ENCODE measurements at regions not wholly inside any gene's neighbourhood (a gene's known extent, or its start where the extent isn't known, plus 50 kb on each side); places are given as distances from the start of the nearest gene placed in this dataset.

DNA sequence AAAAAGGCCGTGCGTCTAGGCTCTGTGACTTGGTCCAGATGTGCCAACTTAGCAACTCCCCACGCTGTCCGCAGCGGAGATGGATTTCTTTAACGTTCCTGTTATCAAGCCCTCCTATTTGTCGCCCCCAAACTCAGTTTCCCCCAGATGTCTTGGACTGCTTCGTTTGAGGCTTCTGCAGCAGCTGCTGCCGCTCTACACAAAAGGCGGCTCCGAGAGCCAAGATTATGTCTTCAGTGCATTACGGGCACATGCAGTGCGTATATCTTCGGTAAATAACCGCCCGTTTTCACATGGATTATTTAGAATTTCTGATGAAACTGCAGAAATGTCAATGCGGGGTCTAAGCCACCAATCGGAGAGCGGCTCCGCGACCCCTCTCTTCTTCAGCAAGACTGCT is 240.6 kb upstream of the ZFHX3 start:
- H3K4me3 ChIP-seq (ENCODE audit: insufficient read depth, low read length) = no peak overlapping the region
- peak; percentile 29 for DNase-seq (ENCODE audit: insufficient read length, low spot score, missing footprints)

DNA sequence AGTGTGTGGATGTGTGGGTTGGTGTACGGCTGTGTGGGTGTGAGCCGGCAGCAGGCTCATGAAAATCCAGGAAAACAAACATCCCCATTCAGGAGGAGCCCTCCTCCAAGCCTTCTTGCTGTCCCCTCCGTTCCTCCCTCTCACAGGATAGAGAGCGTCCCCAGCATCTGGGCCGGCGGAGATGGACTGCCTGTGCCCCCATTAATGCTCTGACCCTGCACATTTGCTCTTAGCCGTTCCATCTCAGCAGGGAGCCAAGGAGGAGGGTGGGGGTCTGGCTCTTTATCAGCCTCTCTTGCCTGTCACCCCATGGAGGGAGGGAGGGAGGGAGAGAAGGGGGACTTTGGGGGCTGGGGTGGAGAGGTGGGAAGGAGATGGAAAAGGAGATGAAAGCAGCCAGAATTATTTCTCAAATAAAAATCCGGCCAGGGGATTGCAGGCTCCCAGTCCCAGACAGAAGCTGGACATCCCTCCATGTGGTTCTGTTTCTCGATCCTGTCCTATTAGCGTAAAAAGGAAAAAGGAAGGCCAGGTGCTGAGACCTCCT is 240.0 kb upstream of the ZFHX3 start:
- no peak overlapping the region for H2AFZ ChIP-seq (ENCODE audit: low read length)
- no peak overlapping the region for H3K4me3 ChIP-seq (ENCODE audit: insufficient read depth, low read length)
- H3K4me2 ChIP-seq (ENCODE audit: insufficient read depth, low read length) = no peak overlapping the region
- no peaks in the 10 kb centered on the region for H4K20me1 ChIP-seq (ENCODE audit: insufficient read depth, low read length)
- peaks cover 10% of the 10 kb centered on the region for H3K27me3 ChIP-seq (ENCODE audit: insufficient read depth, low read length)
- TF ChIP-seq, protein P1, sequence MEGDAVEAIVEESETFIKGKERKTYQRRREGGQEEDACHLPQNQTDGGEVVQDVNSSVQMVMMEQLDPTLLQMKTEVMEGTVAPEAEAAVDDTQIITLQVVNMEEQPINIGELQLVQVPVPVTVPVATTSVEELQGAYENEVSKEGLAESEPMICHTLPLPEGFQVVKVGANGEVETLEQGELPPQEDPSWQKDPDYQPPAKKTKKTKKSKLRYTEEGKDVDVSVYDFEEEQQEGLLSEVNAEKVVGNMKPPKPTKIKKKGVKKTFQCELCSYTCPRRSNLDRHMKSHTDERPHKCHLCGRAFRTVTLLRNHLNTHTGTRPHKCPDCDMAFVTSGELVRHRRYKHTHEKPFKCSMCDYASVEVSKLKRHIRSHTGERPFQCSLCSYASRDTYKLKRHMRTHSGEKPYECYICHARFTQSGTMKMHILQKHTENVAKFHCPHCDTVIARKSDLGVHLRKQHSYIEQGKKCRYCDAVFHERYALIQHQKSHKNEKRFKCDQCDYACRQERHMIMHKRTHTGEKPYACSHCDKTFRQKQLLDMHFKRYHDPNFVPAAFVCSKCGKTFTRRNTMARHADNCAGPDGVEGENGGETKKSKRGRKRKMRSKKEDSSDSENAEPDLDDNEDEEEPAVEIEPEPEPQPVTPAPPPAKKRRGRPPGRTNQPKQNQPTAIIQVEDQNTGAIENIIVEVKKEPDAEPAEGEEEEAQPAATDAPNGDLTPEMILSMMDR (IDR thresholded peaks at IDR 0.05; ENCODE audit: extremely low read depth, low read depth, low read length) = no peak
- H3K36me3 ChIP-seq (ENCODE audit: insufficient read depth, low read length) = no peaks in the 10 kb centered on the region
- H3K4me1 ChIP-seq (ENCODE audit: insufficient read depth, low read length) = no peaks in the 10 kb centered on the region
- no peaks in the 10 kb centered on the region for H3K79me2 ChIP-seq (ENCODE audit: insufficient read depth, low read length)
- no peak for DNase-seq (ENCODE audit: insufficient read length, low spot score, missing footprints)
- H3K9me3 ChIP-seq (ENCODE audit: low read depth, low read length) = no peaks in the 10 kb centered on the region
- H3K27ac ChIP-seq (ENCODE audit: low read depth, low read length) = no peak overlapping the region

More for the DNA sequence above, 240.6 kb upstream of the ZFHX3 start:
- H3K27ac ChIP-seq (ENCODE audit: low read depth, low read length) = no peak overlapping the region
- H3K27me3 ChIP-seq (ENCODE audit: insufficient read depth, low read length) = peaks cover 12% of the 10 kb centered on the region
- TF ChIP-seq, protein P1 (IDR thresholded peaks at IDR 0.05; ENCODE audit: extremely low read depth, low read depth, low read length) = no peak
- H3K36me3 ChIP-seq (ENCODE audit: insufficient read depth, low read length) = no peaks in the 10 kb centered on the region
- no peak overlapping the region for H2AFZ ChIP-seq (ENCODE audit: low read length)
- H3K4me1 ChIP-seq (ENCODE audit: insufficient read depth, low read length) = no peaks in the 10 kb centered on the region
- no peaks in the 10 kb centered on the region for H3K9me3 ChIP-seq (ENCODE audit: low read depth, low read length)
- H3K79me2 ChIP-seq (ENCODE audit: insufficient read depth, low read length) = no peaks in the 10 kb centered on the region
- H3K4me2 ChIP-seq (ENCODE audit: insufficient read depth, low read length) = no peak overlapping the region
- H4K20me1 ChIP-seq (ENCODE audit: insufficient read depth, low read length) = no peaks in the 10 kb centered on the region

DNA sequence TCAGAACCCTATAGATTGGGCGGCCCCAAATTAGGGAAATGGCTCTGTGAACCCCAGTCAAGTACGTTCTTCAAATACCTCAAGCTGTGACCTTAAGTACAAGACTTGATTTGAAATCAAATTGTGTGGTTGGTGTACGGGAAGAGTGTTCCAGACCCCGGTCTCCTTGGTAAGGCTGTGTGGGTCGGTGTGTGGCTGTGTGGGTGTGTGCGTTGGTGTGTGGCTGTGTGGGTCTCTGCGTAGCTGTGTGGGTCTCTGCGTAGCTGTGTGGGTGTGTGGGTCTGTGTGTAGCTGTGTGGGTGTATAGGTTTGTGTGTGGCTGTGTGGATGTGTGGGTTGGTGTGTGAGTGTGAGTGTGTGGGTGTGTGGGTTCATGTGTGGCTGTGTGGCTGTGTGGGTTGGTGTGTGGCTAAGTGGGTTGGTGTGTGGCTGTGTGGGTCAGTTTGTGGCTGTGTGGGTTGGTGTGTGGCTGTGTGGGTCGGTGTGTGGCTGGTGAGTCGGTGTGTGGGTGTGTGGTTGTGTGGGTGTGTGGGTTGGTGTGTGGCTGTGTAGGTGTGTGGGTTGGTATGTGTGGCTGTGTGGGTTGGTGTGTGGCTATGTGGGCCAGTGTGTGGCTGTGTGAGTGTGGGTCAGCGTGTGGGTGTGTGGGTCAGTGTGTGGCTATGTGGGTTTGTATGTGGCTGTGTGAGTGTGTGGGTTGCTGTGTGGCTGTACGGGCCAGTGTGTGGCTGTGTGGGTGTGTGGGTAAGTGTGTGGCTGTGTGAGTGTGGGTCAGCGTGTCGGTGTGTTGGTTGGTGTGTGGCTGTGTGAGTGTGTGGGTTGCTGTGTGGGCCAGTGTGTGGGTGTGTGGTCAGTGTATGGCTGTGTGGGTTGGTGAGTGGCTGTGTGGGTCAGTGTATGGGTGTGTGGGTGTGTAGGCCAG is 238.7 kb upstream of the ZFHX3 start:
- TF ChIP-seq, protein P1 (IDR thresholded peaks at IDR 0.05; ENCODE audit: extremely low read depth, low read depth, low read length) = no peak
- Histone ChIP-seq H3K79me2 (ENCODE audit: insufficient read depth, low read length) (no peaks in the 10 kb centered on the region), H4K20me1 (ENCODE audit: insufficient read depth, low read length) (no peaks in the 10 kb centered on the region), H2AFZ (ENCODE audit: low read length) (no peak overlapping the region), H3K4me1 (ENCODE audit: insufficient read depth, low read length) (no peaks in the 10 kb centered on the region), H3K4me2 (ENCODE audit: insufficient read depth, low read length) (no peak overlapping the region), H3K4me3 (ENCODE audit: insufficient read depth, low read length) (no peak overlapping the region), H3K27me3 (ENCODE audit: insufficient read depth, low read length) (peaks cover 10% of the 10 kb centered on the region), H3K9me3 (ENCODE audit: low read depth, low read length) (no peaks in the 10 kb centered on the region), H3K36me3 (ENCODE audit: insufficient read depth, low read length) (no peaks in the 10 kb centered on the region), H3K27ac (ENCODE audit: low read depth, low read length) (no peak overlapping the region)
- DNase-seq (ENCODE audit: insufficient read length, low spot score, missing footprints) = peak; percentile 50
